Fibroblast of lung (primary cell): ENCODE measurements at regions not wholly inside any gene's neighbourhood (a gene's known extent, or its start where the extent isn't known, plus 50 kb on each side); places are given as distances from the start of the nearest gene placed in this dataset.

Experiments
- EZH2 ChIP-seq: IDR thresholded peaks from 2 replicates; pipeline ENCODE4 v1.5.1; 2012; ENCODE audit warnings: low read length, control low read depth, mild to moderate bottlenecking; ENCODE audit errors: missing control alignments
- TF ChIP-seq, protein P1 (sequence below), 2 donors: IDR thresholded peaks in 1 of 2; conservative IDR thresholded peaks in 1 of 2; 1 replicate in 1 of 2; 2 replicates in 1 of 2; pipeline ENCODE4 v1.5.1; 2011 to 2012; ENCODE audit warnings: low read length in 2 of 2, control low read depth in 1 of 2, inconsistent platforms in 1 of 2, low read depth in 1 of 2, mild to moderate bottlenecking in 1 of 2

DNA sequence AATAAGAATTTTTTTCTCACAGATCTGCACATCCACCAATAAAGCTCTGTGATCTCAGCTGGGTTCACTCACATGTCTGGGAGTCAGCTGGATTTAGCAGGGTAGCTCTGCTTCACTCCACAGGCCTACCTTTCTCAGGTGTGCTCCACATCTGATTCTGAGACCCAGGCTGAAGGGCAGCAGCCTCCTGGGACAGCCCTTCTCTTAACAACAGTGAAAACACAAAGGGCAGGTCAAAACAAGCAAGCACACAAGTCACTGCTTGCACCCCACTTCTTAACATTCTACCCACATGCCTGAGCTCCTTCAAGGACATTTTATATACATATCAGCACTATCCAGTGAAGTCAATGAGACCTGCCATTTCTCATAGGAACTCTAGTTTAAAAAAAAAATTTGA is 96.0 kb upstream of the MAP3K4 start:
- TF ChIP-seq, protein P1, sequence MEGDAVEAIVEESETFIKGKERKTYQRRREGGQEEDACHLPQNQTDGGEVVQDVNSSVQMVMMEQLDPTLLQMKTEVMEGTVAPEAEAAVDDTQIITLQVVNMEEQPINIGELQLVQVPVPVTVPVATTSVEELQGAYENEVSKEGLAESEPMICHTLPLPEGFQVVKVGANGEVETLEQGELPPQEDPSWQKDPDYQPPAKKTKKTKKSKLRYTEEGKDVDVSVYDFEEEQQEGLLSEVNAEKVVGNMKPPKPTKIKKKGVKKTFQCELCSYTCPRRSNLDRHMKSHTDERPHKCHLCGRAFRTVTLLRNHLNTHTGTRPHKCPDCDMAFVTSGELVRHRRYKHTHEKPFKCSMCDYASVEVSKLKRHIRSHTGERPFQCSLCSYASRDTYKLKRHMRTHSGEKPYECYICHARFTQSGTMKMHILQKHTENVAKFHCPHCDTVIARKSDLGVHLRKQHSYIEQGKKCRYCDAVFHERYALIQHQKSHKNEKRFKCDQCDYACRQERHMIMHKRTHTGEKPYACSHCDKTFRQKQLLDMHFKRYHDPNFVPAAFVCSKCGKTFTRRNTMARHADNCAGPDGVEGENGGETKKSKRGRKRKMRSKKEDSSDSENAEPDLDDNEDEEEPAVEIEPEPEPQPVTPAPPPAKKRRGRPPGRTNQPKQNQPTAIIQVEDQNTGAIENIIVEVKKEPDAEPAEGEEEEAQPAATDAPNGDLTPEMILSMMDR (conservative IDR thresholded peaks at IDR 0.05 in 1 of 2, IDR thresholded peaks at IDR 0.05 in 1 of 2; ENCODE audit: low read depth in 1 of 2, low read length in 2 of 2), result no peak
- no peak for TF ChIP-seq EZH2
